Type B pancreatic cell (in vitro differentiated cells): ENCODE measurements at regions not wholly inside any gene's neighbourhood (a gene's known extent, or its start where the extent isn't known, plus 50 kb on each side); places are given as distances from the start of the nearest gene placed in this dataset.

Experiments used
- DNase-seq: peaks from one replicate; pipeline ENCODE4 v3.0.0; 2021; ENCODE audit warnings: mixed read lengths; ENCODE audit not compliant: unreplicated experiment; ENCODE audit errors: extremely low spot score
- H3K27ac Mint-ChIP-seq: 2 replicates; pipeline ENCODE4 v1.8.0; 2021; ENCODE audit warnings: mild to moderate bottlenecking, mixed read lengths
- H3K27me3 Mint-ChIP-seq: 2 replicates; pipeline ENCODE4 v1.8.0; 2021; ENCODE audit warnings: mixed read lengths
- H3K36me3 Mint-ChIP-seq: 2 replicates; pipeline ENCODE4 v1.8.0; 2021; ENCODE audit warnings: mixed read lengths
- H3K4me1 Mint-ChIP-seq: one replicate; pipeline ENCODE4 v1.8.0; 2021; ENCODE audit warnings: mixed read lengths; ENCODE audit not compliant: unreplicated experiment
- H3K4me3 Mint-ChIP-seq: 2 replicates; pipeline ENCODE4 v1.8.0; 2021; ENCODE audit warnings: mild to moderate bottlenecking, mixed read lengths
- H3K9me3 Mint-ChIP-seq: 2 replicates; pipeline ENCODE4 v1.8.0; 2021; ENCODE audit warnings: mixed read lengths
- CTCF ChIP-seq: fragments of 200-600 bp; sonication (generic); conservative IDR thresholded peaks from 2 replicates; pipeline ENCODE4 v1.5.0; 2021; ENCODE audit warnings: antibody characterized with exemption, mild to moderate bottlenecking

- Mint-ChIP-seq H3K27ac (no peak overlapping the region), H3K4me3 (no peak overlapping the region), H3K36me3 (no peaks in the 10 kb centered on the region), H3K9me3 (no peaks in the 10 kb centered on the region), H3K4me1 (peaks cover 27% of the 10 kb centered on the region), H3K27me3 (peaks cover 4% of the 10 kb centered on the region)
- no peak for TF ChIP-seq CTCF
- no peak for DNase-seq
These were observed 88.8 kb upstream of the RMDN2 start for GRCh38 chr2:37836270-37836669.

DNA sequence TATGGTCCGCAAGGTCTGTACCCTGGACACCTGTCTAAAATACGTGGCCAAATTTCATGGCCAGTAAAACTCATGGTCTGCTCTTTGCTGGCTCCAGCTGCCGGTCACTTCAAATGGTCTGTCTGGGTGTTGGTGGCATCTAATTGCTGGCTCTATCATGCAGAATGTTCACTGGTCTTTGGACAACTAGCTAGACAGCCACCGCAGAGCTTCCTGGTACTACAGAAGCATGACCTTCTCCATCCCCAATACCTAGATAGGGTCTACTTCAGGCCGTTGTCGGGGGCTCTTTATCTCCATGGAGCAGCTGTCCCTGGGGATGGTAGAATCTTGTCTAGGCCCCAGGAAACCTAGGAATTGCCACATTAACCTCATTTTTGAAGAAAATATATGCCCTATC is 88.4 kb upstream of the RMDN2 start:
- no peaks in the 10 kb centered on the region for H3K36me3 Mint-ChIP-seq
- H3K4me3 Mint-ChIP-seq, result peak overlapping the region; percentile 0
- H3K27ac Mint-ChIP-seq, result no peak overlapping the region
- DNase-seq, result no peak
- H3K4me1 Mint-ChIP-seq, result peaks cover 27% of the 10 kb centered on the region
- peaks cover 7% of the 10 kb centered on the region for H3K27me3 Mint-ChIP-seq
- peaks cover 1% of the 10 kb centered on the region for H3K9me3 Mint-ChIP-seq
- TF ChIP-seq CTCF, result no peak

DNA sequence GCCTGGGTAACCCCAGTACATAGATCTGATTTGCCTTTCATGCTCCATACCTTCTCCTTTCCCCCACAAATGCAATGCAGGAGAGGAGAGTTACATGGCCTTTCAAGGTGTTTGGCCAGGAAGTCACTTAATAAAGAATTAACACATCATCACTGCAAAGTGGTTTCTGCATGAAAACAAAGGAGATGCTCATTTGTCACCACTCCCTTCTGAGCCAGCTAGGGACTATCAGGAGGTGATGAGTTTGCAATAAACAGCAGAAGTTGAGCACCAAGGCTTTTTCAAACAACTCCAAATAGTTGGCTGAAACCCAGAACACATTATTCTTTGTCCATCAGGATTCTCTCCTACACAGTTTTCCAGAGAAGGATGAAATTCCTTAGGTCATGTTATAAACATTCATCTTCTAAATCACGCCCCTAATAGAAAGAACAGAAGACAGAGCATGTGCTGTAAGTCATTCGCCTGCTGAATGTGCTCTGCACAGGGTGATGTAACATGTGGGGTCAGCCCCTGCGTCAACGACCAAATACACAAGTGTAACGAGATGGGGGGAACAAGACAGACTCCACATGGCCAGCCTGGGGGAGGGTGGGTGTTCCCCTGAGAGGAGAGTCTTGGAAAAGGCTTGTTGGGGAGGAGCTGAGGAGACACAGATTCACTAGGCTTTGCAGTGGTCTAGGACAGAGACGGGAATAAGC is 87.3 kb upstream of the RMDN2 start:
- peaks cover 22% of the 10 kb centered on the region for H3K4me1 Mint-ChIP-seq
- no peaks in the 10 kb centered on the region for H3K36me3 Mint-ChIP-seq
- no peak for DNase-seq
- H3K27ac Mint-ChIP-seq, result peak overlapping the region; percentile 57
- peaks cover 9% of the 10 kb centered on the region for H3K9me3 Mint-ChIP-seq
- peak overlapping the region; percentile 56 for H3K4me3 Mint-ChIP-seq
- no peak for TF ChIP-seq CTCF
- peaks cover 8% of the 10 kb centered on the region for H3K27me3 Mint-ChIP-seq

DNA sequence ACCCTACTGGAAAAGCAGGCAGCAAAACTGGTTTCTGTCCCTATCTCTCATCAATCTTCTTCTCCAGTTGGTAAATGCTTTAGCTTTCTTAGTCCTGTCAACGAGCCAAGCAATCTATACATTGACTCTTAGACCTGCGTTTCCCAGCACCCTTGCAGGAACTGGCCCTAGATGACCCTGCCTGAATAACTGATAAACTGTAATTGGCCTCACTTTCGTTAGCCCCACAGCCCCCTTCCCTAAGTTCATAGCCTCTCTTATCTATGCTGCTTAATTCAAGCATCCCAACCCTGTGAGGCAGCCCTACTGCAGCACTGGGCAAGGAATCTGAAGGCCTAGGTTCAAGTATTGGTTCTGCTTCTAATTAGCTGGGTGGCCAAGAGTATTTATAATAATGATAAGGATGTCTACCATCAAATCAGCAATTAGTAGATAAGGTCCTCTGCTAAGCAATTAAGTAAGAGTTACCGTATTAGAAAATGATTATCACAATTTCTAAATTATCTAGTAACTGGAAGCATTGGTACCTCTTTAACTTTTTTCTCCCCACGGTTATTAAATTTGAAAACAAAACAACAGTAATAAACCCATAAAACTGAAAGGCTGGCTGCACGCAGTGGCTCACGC is 86.4 kb upstream of the RMDN2 start:
- Mint-ChIP-seq H3K9me3 (peaks cover 10% of the 10 kb centered on the region), H3K27ac (peak overlapping the region; percentile 17), H3K27me3 (peaks cover 11% of the 10 kb centered on the region), H3K36me3 (no peaks in the 10 kb centered on the region), H3K4me3 (no peak overlapping the region), H3K4me1 (peaks cover 21% of the 10 kb centered on the region)
- no peak for TF ChIP-seq CTCF
- no peak for DNase-seq

DNA sequence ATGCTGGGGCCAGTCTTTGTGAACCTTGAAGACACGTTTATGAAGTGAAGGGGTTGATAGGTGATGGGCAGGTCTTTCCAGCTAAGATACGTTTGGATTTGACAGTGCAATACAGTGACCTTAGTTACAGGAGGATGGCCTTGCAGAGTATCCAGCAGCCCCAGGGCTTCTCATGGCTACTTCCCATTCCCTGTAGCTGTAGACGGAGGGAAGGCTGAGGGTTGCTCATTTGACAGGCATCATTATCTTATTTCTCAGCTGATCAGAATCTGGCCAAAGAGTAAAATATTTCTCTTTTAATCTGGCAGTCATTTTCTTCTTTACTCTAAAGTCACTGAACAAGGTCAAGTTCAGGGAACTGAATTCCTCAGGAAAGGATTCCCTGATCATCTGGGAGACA is 85.1 kb upstream of the RMDN2 start:
- H3K4me1 Mint-ChIP-seq, result peaks cover 21% of the 10 kb centered on the region
- H3K27ac Mint-ChIP-seq, result peak overlapping the region; percentile 18
- peaks cover 12% of the 10 kb centered on the region for H3K27me3 Mint-ChIP-seq
- no peak overlapping the region for H3K4me3 Mint-ChIP-seq
- no peaks in the 10 kb centered on the region for H3K36me3 Mint-ChIP-seq
- DNase-seq, result no peak
- no peak for TF ChIP-seq CTCF
- peaks cover 10% of the 10 kb centered on the region for H3K9me3 Mint-ChIP-seq
